GM23338 (cell line): ENCODE measurements at regions not wholly inside any gene's neighbourhood (a gene's known extent, or its start where the extent isn't known, plus 50 kb on each side); places are given as distances from the start of the nearest gene placed in this dataset.
A peak's percentile ranks its signal among the peaks of the same experiment; 100 is the strongest.

Source experiments
- ATAC-seq: fragments of 200-7000 bp; cut with Tn5 transposase; 3 replicates; pipeline ENCODE4 v1.9.1; 2020
- DNase-seq: peaks from one replicate; pipeline ENCODE4 v3.0.0-alpha.2; 2015; ENCODE audit warnings: low spot score
- H2AFZ ChIP-seq: fragments of 200-600 bp; sonication (generic); 2 replicates; pipeline ENCODE4 v1.8.0; 2016; ENCODE audit warnings: antibody characterized with exemption, mild to moderate bottlenecking, moderate library complexity
- H3F3A ChIP-seq: fragments of 200-600 bp; sonication (generic); replicated peaks from 2 replicates; pipeline ENCODE4 v1.8.0; 2017; ENCODE audit warnings: antibody characterized with exemption, mixed run types, low read depth
- H3K27ac ChIP-seq: fragments of 200-600 bp; sonication (generic); 2 replicates; pipeline ENCODE4 v1.6.1; 2016; ENCODE audit warnings: low read depth
- H3K27me3 ChIP-seq: fragments of 200-600 bp; sonication (generic); 2 replicates; pipeline ENCODE4 v1.8.0; 2016; ENCODE audit warnings: mild to moderate bottlenecking, mixed run types, moderate library complexity; ENCODE audit not compliant: insufficient read depth
- H3K36me3 ChIP-seq: fragments of 200-600 bp; sonication (generic); 2 replicates; pipeline ENCODE4 v1.8.0; 2016; ENCODE audit warnings: mild to moderate bottlenecking; ENCODE audit not compliant: insufficient read depth
- H3K4me1 ChIP-seq: fragments of 200-600 bp; sonication (generic); 2 replicates; pipeline ENCODE4 v1.8.0; 2016; ENCODE audit warnings: mild to moderate bottlenecking, moderate library complexity; ENCODE audit not compliant: insufficient read depth
- H3K4me2 ChIP-seq: fragments of 200-600 bp; sonication (generic); 2 replicates; pipeline ENCODE4 v1.7.1; 2017; ENCODE audit warnings: mixed run types
- H3K4me3 ChIP-seq: fragments of 200-600 bp; sonication (generic); 2 replicates; pipeline ENCODE4 v1.6.1; 2016; ENCODE audit warnings: mixed run types
- H3K79me2 ChIP-seq: fragments of 200-600 bp; sonication (generic); replicated peaks from 2 replicates; pipeline ENCODE4 v1.8.0; 2017; ENCODE audit warnings: mild to moderate bottlenecking; ENCODE audit not compliant: insufficient read depth
- H3K9me2 ChIP-seq: fragments of 200-600 bp; sonication (generic); 2 replicates; pipeline ENCODE4 v1.8.0; 2017; ENCODE audit not compliant: insufficient read depth
- H4K20me1 ChIP-seq: fragments of 200-600 bp; sonication (generic); replicated peaks from 2 replicates; pipeline ENCODE4 v1.8.0; 2017; ENCODE audit warnings: mild to moderate bottlenecking; ENCODE audit not compliant: insufficient read depth
- H3K27ac Mint-ChIP-seq: 2 replicates; pipeline ENCODE4 v1.8.0; 2020; ENCODE audit warnings: inconsistent platforms, mild to moderate bottlenecking, moderate library complexity, mixed read lengths
- H3K27me3 Mint-ChIP-seq: 3 replicates; pipeline ENCODE4 v1.8.0; 2022; ENCODE audit warnings: low read depth, mild to moderate bottlenecking, moderate library complexity, mixed read lengths, inconsistent platforms; ENCODE audit not compliant: insufficient read depth, poor library complexity
- H3K36me3 Mint-ChIP-seq: 3 replicates; pipeline ENCODE4 v1.8.0; 2021; ENCODE audit warnings: low read depth, mild to moderate bottlenecking, inconsistent platforms, moderate library complexity, mixed read lengths
- H3K4me1 Mint-ChIP-seq: 3 replicates; pipeline ENCODE4 v1.8.0; 2020; ENCODE audit warnings: mild to moderate bottlenecking, inconsistent platforms, mixed read lengths
- H3K4me3 Mint-ChIP-seq: 3 replicates; pipeline ENCODE4 v1.8.0; 2021; ENCODE audit warnings: moderate library complexity, mild to moderate bottlenecking, inconsistent platforms, mixed read lengths
- H3K9me3 Mint-ChIP-seq: 3 replicates; pipeline ENCODE4 v1.8.0; 2020; ENCODE audit warnings: moderate library complexity, mild to moderate bottlenecking, inconsistent platforms, mixed read lengths
- CREB1 ChIP-seq: fragments of 250-450 bp; sonication (Bioruptor Pico); IDR thresholded peaks from 2 replicates; pipeline ENCODE4 v1.5.0; 2020; ENCODE audit warnings: low read depth, mild to moderate bottlenecking, moderate library complexity
- ETS1 ChIP-seq: IDR thresholded peaks from 2 replicates; pipeline ENCODE4 v1.6.1; 2016; ENCODE audit warnings: antibody characterized with exemption
- EZH2 ChIP-seq: fragments of 200-600 bp; sonication (generic); IDR thresholded peaks from one replicate; pipeline ENCODE4 v1.8.0; 2017; ENCODE audit warnings: antibody characterized with exemption, mild to moderate bottlenecking, low read depth; ENCODE audit not compliant: unreplicated experiment
- EZH2phosphoT487 ChIP-seq: fragments of 200-600 bp; sonication (generic); IDR thresholded peaks from one replicate; pipeline ENCODE4 v1.8.1; 2018; ENCODE audit warnings: antibody characterized with exemption; ENCODE audit not compliant: unreplicated experiment
- JUNB ChIP-seq: IDR thresholded peaks from one replicate; pipeline ENCODE4 v1.6.1; 2016; ENCODE audit warnings: antibody characterized with exemption; ENCODE audit not compliant: unreplicated experiment
- NANOG ChIP-seq: IDR thresholded peaks from 2 replicates; pipeline ENCODE4 v1.6.1; 2016; ENCODE audit warnings: antibody characterized with exemption, borderline replicate concordance
- POLR2AphosphoS5 ChIP-seq: IDR thresholded peaks from 2 replicates; pipeline ENCODE4 v1.6.1; 2016; ENCODE audit warnings: antibody characterized with exemption, low read depth
- STAT1 ChIP-seq: IDR thresholded peaks from one replicate; pipeline ENCODE4 v1.6.1; 2016; ENCODE audit warnings: antibody characterized with exemption; ENCODE audit not compliant: unreplicated experiment
- ZNF114 ChIP-seq: fragments of 250-450 bp; sonication (Bioruptor Pico); IDR thresholded peaks from 2 replicates; pipeline ENCODE4 v1.5.0; 2020; ENCODE audit warnings: mild to moderate bottlenecking, moderate library complexity
- ZNF331 ChIP-seq: fragments of 250-450 bp; sonication (Bioruptor Pico); IDR thresholded peaks from 2 replicates; pipeline ENCODE4 v1.5.0; 2020; ENCODE audit warnings: low read depth, mild to moderate bottlenecking, moderate library complexity
- TF ChIP-seq, protein P1 (sequence below): IDR thresholded peaks from one replicate; pipeline ENCODE4 v1.6.1; 2018; ENCODE audit warnings: antibody characterized with exemption; ENCODE audit not compliant: unreplicated experiment
- TF ChIP-seq, protein P2 (sequence below), 2 experiments: fragments of 200-600 bp in 1 of 2; sonication (generic) in 1 of 2; conservative IDR thresholded peaks; 2 replicates each; pipeline versions ENCODE4 v1.5.1 to v1.6.1; 2016 to 2017; ENCODE audit warnings: antibody characterized with exemption in 2 of 2, low read depth in 2 of 2, mild to moderate bottlenecking in 2 of 2, moderate library complexity in 1 of 2

DNA sequence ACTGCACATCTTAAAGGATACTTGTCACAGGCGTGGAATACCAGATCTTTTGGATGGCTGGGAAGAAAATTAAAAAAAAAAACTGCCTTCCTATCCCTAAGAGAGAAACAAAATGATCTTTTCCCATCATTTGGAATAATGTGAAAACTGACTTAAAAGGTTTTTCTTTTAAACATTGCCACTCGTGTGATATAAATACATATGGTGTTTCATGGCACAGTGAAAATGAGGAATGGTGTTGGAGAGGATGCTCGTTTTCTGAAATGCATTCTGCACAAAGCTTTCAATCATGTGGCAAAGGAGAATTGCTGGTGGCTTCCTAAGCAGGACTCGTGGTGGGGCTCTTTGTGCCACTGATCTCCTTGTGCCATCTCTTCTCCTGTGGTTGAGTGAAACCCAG lies 74.9 kb upstream of the LRRC4C start (continued):
- TF ChIP-seq, protein P1, sequence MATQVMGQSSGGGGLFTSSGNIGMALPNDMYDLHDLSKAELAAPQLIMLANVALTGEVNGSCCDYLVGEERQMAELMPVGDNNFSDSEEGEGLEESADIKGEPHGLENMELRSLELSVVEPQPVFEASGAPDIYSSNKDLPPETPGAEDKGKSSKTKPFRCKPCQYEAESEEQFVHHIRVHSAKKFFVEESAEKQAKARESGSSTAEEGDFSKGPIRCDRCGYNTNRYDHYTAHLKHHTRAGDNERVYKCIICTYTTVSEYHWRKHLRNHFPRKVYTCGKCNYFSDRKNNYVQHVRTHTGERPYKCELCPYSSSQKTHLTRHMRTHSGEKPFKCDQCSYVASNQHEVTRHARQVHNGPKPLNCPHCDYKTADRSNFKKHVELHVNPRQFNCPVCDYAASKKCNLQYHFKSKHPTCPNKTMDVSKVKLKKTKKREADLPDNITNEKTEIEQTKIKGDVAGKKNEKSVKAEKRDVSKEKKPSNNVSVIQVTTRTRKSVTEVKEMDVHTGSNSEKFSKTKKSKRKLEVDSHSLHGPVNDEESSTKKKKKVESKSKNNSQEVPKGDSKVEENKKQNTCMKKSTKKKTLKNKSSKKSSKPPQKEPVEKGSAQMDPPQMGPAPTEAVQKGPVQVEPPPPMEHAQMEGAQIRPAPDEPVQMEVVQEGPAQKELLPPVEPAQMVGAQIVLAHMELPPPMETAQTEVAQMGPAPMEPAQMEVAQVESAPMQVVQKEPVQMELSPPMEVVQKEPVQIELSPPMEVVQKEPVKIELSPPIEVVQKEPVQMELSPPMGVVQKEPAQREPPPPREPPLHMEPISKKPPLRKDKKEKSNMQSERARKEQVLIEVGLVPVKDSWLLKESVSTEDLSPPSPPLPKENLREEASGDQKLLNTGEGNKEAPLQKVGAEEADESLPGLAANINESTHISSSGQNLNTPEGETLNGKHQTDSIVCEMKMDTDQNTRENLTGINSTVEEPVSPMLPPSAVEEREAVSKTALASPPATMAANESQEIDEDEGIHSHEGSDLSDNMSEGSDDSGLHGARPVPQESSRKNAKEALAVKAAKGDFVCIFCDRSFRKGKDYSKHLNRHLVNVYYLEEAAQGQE, result no peak
- TF ChIP-seq EZH2phosphoT487, result no peak
- TF ChIP-seq EZH2, result no peak

GRCh38 chr11:41534861-41535260 lies 75.4 kb upstream of the LRRC4C start:
- Histone ChIP-seq H3K4me3 (no peak overlapping the region), H3K27ac (no peak overlapping the region), H2AFZ (peak overlapping the region; percentile 16; the same call in 1 of the 2 replicates), H3F3A (no peaks in the 10 kb centered on the region), H3K4me1 (peaks cover 26% of the 10 kb centered on the region), H3K4me2 (no peak overlapping the region), H3K79me2 (no peaks in the 10 kb centered on the region), H3K9me2 (peaks cover under 1% of the 10 kb centered on the region; the same call in 1 of the 2 replicates), H4K20me1 (no peaks in the 10 kb centered on the region), H3K27me3 (no peaks in the 10 kb centered on the region), H3K36me3 (no peaks in the 10 kb centered on the region)
- peaks cover 16% of the 10 kb centered on the region for H3K4me1 Mint-ChIP-seq
- no peaks in the 10 kb centered on the region for H3K27me3 Mint-ChIP-seq
- H3K27ac Mint-ChIP-seq, result no peak overlapping the region
- ATAC-seq, result no peak
- H3K36me3 Mint-ChIP-seq, result no peaks in the 10 kb centered on the region
- H3K4me3 Mint-ChIP-seq, result no peak overlapping the region
- H3K9me3 Mint-ChIP-seq, result no peaks in the 10 kb centered on the region
- no peak for DNase-seq
- no peak for TF ChIP-seq CREB1 (CRISPR knock-in tag)
- no peak for TF ChIP-seq ETS1
- TF ChIP-seq, protein P2, sequence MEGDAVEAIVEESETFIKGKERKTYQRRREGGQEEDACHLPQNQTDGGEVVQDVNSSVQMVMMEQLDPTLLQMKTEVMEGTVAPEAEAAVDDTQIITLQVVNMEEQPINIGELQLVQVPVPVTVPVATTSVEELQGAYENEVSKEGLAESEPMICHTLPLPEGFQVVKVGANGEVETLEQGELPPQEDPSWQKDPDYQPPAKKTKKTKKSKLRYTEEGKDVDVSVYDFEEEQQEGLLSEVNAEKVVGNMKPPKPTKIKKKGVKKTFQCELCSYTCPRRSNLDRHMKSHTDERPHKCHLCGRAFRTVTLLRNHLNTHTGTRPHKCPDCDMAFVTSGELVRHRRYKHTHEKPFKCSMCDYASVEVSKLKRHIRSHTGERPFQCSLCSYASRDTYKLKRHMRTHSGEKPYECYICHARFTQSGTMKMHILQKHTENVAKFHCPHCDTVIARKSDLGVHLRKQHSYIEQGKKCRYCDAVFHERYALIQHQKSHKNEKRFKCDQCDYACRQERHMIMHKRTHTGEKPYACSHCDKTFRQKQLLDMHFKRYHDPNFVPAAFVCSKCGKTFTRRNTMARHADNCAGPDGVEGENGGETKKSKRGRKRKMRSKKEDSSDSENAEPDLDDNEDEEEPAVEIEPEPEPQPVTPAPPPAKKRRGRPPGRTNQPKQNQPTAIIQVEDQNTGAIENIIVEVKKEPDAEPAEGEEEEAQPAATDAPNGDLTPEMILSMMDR (conservative IDR thresholded peaks at IDR 0.05; ENCODE audit: low read depth in 2 of 2), result no peak

DNA sequence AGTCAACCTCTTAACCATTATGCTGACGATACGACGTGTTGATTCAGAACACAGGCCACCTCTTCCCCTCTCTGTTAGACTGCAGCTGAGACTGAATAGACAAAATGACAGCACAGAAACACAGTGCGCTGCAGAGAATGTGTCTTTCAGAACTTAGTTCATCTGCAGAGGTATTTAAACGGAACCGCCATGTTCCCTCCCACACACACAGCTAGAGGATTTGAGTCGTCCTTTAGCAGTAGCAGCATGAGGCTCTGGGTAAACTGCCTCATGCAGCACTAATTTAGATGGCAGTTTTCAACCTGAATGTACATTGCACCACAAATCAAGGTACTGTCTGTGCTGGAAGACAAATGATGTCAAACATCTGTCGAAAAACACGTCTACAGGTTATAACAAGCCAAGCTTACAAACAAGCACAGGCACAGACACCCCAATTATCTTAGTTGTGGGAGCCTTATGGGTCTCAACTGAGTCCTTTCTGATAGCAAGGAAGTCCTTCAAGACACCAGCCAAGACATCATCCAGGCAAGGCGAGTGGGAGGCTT lies 76.6 kb upstream of the LRRC4C start:
- Mint-ChIP-seq H3K27me3 (no peaks in the 10 kb centered on the region), H3K9me3 (no peaks in the 10 kb centered on the region), H3K36me3 (no peaks in the 10 kb centered on the region), H3K4me3 (no peak overlapping the region), H3K4me1 (peaks cover 16% of the 10 kb centered on the region), H3K27ac (no peak overlapping the region)
- Histone ChIP-seq H4K20me1 (no peaks in the 10 kb centered on the region), H3K36me3 (no peaks in the 10 kb centered on the region), H3K27me3 (no peaks in the 10 kb centered on the region), H3K9me2 (peaks cover 2% of the 10 kb centered on the region; the same call in 1 of the 2 replicates), H3K4me1 (peaks cover 26% of the 10 kb centered on the region), H3K4me2 (peak overlapping the region; percentile 18; the same call in 1 of the 2 replicates), H3F3A (no peaks in the 10 kb centered on the region), H3K4me3 (no peak overlapping the region), H2AFZ (peak overlapping the region; percentile 1; the same call in 1 of the 2 replicates), H3K27ac (no peak overlapping the region), H3K79me2 (no peaks in the 10 kb centered on the region)
- no peak for ATAC-seq
- DNase-seq, result no peak
- TF ChIP-seq STAT1 (no peak), POLR2AphosphoS5 (no peak), NANOG (no peak), EZH2 (no peak), JUNB (no peak), ETS1 (no peak), CREB1 (CRISPR knock-in tag) (no peak), ZNF331 (no peak), ZNF114 (CRISPR knock-in tag) (no peak), EZH2phosphoT487 (no peak)
- TF ChIP-seq, protein P2 (conservative IDR thresholded peaks at IDR 0.05; ENCODE audit: low read depth in 2 of 2), result no peak
